Progenitor cell of endocrine pancreas (in vitro differentiated cells): ENCODE measurements at regions not wholly inside any gene's neighbourhood (a gene's known extent, or its start where the extent isn't known, plus 50 kb on each side); places are given as distances from the start of the nearest gene placed in this dataset.

Source experiments
- DNase-seq: peaks from one replicate; pipeline ENCODE4 v3.0.0; 2021; ENCODE audit warnings: low spot score; ENCODE audit not compliant: unreplicated experiment
- H3K27ac Mint-ChIP-seq: 2 replicates; pipeline ENCODE4 v1.8.0; 2021; ENCODE audit warnings: mild to moderate bottlenecking, moderate library complexity, mixed read lengths
- H3K27me3 Mint-ChIP-seq: 2 replicates; pipeline ENCODE4 v1.8.0; 2021; ENCODE audit warnings: mixed read lengths
- H3K36me3 Mint-ChIP-seq: 2 replicates; pipeline ENCODE4 v1.8.0; 2022; ENCODE audit warnings: mixed read lengths; ENCODE audit not compliant: insufficient read depth
- H3K4me1 Mint-ChIP-seq: 2 replicates; pipeline ENCODE4 v1.8.0; 2021; ENCODE audit warnings: low read depth, mixed read lengths
- H3K4me3 Mint-ChIP-seq: 2 replicates; pipeline ENCODE4 v1.8.0; 2021; ENCODE audit warnings: low read depth, mild to moderate bottlenecking, moderate library complexity, mixed read lengths
- H3K9me3 Mint-ChIP-seq: 2 replicates; pipeline ENCODE4 v1.8.0; 2021; ENCODE audit warnings: low read depth, mixed read lengths
- TF ChIP-seq, protein P1 (sequence below): fragments of 200-600 bp; sonication (generic); IDR thresholded peaks from one replicate; pipeline ENCODE4 v1.5.0; 2021; ENCODE audit warnings: antibody characterized with exemption, mild to moderate bottlenecking; ENCODE audit not compliant: unreplicated experiment

DNA sequence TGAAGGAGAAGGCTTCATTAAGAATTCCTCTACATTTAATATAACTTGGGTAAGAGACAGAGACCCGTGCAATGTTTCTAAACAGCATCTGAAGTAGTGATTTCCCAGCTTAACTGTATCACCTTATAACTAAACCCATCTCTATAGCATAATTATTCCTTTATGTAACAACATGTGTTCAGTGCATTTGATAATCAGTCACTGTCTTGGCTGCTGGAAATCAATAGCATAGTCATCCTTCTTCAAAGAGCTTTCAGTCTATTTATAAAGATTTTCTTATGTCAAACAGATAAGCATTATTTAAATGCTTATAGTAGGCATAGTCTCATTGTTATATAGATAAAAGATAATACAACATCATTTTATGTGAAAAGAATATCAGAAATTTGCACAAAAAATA lies 80.1 kb upstream of the TYRP1 start:
- no peaks in the 10 kb centered on the region for H3K36me3 Mint-ChIP-seq
- no peaks in the 10 kb centered on the region for H3K9me3 Mint-ChIP-seq
- no peak overlapping the region for H3K27ac Mint-ChIP-seq
- TF ChIP-seq, protein P1, sequence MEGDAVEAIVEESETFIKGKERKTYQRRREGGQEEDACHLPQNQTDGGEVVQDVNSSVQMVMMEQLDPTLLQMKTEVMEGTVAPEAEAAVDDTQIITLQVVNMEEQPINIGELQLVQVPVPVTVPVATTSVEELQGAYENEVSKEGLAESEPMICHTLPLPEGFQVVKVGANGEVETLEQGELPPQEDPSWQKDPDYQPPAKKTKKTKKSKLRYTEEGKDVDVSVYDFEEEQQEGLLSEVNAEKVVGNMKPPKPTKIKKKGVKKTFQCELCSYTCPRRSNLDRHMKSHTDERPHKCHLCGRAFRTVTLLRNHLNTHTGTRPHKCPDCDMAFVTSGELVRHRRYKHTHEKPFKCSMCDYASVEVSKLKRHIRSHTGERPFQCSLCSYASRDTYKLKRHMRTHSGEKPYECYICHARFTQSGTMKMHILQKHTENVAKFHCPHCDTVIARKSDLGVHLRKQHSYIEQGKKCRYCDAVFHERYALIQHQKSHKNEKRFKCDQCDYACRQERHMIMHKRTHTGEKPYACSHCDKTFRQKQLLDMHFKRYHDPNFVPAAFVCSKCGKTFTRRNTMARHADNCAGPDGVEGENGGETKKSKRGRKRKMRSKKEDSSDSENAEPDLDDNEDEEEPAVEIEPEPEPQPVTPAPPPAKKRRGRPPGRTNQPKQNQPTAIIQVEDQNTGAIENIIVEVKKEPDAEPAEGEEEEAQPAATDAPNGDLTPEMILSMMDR = no peak
- H3K27me3 Mint-ChIP-seq = no peaks in the 10 kb centered on the region
- DNase-seq = no peak
- H3K4me1 Mint-ChIP-seq = peaks cover 13% of the 10 kb centered on the region
- no peak overlapping the region for H3K4me3 Mint-ChIP-seq

DNA sequence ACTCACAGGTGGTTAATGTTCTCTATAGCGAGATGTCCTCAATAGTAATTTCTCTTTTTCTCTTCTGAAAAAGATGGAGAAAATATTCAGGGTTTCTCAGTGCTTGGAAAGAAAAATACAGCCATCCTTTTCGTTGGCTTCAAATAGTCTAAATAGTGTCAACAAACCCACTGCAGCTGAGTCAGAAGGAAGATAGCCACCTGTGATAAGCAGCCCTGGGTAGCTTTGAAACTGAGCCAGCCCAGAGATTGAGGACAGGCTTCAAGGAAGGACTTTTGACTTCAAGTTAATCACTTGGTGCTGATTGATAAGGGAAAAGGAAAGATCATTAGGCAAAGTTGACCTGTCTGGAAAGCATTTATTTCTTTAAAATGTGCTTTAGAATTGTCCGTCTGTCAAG lies 78.7 kb upstream of the TYRP1 start:
- TF ChIP-seq, protein P1 = no peak
- Mint-ChIP-seq H3K27ac (no peak overlapping the region), H3K27me3 (no peaks in the 10 kb centered on the region), H3K9me3 (no peaks in the 10 kb centered on the region), H3K4me1 (peaks cover 13% of the 10 kb centered on the region), H3K4me3 (no peak overlapping the region), H3K36me3 (no peaks in the 10 kb centered on the region)
- no peak for DNase-seq

DNA sequence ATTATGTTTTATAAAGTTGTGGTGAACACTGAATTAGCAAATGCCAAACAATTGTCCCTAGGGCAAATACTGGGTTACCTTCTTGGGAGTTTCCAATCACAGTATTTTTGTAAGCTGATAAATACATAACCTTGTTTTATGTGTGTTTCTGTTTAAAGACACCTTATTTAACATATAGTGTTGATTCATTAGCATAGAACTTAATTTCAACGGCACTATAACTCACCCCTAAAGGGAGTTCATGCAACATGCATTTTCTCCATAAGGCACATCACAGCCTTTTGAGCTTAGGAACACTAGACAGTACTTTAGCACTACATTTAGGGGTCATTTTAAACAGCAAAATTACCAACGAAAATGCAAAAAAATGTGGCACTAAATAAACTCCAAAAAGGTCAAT lies 74.2 kb upstream of the TYRP1 start:
- no peak for DNase-seq
- no peaks in the 10 kb centered on the region for H3K27me3 Mint-ChIP-seq
- no peak overlapping the region for H3K4me3 Mint-ChIP-seq
- no peaks in the 10 kb centered on the region for H3K9me3 Mint-ChIP-seq
- no peak overlapping the region for H3K27ac Mint-ChIP-seq
- no peaks in the 10 kb centered on the region for H3K36me3 Mint-ChIP-seq
- TF ChIP-seq, protein P1 = no peak
- peaks cover 13% of the 10 kb centered on the region for H3K4me1 Mint-ChIP-seq

DNA sequence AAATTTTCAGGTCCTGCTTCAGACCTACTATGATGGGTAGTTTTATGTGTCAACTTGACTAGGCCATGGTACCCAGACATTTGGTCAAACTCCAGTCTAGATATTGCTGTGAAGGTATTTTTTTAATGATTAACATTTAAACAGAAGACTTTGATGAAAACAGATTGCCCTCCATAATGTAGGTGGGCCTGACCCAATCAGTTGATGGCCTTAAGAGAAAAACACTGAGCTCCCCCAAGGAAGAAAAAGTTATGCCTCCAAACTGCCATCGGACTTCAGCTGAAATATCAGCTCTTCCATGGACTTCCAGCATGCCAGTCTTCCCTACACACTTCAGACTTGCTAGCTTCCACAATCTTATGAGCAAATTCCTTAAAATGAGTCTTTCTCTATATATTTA lies 67.3 kb upstream of the TYRP1 start:
- no peak for DNase-seq
- Mint-ChIP-seq H3K9me3 (peaks cover 2% of the 10 kb centered on the region), H3K4me1 (peaks cover 6% of the 10 kb centered on the region), H3K27me3 (no peaks in the 10 kb centered on the region), H3K27ac (no peak overlapping the region), H3K4me3 (no peak overlapping the region), H3K36me3 (no peaks in the 10 kb centered on the region)
- TF ChIP-seq, protein P1 = no peak

DNA sequence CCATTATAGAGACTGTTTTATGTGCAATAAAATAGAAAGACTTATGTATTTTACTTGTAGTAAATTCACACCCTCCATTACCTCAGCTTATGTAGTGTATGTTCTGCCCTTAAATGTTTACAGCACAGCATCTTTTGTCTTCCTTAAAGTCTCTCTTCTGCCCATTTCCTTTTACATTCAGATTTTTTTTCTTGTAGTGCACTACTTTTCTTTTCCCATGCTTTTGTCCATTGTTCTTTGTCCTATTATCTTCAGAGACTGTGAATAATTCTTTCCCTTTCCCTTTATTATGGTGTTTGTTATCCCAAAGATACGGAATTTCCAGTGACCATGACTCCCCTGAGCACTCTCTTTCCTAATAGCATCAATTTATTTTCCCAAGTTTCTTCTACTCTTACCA lies 66.1 kb upstream of the TYRP1 start:
- Mint-ChIP-seq H3K36me3 (no peaks in the 10 kb centered on the region), H3K9me3 (peaks cover 4% of the 10 kb centered on the region), H3K27me3 (no peaks in the 10 kb centered on the region), H3K4me3 (no peak overlapping the region), H3K27ac (no peak overlapping the region), H3K4me1 (peaks cover 12% of the 10 kb centered on the region)
- TF ChIP-seq, protein P1 = no peak
- DNase-seq = no peak

DNA sequence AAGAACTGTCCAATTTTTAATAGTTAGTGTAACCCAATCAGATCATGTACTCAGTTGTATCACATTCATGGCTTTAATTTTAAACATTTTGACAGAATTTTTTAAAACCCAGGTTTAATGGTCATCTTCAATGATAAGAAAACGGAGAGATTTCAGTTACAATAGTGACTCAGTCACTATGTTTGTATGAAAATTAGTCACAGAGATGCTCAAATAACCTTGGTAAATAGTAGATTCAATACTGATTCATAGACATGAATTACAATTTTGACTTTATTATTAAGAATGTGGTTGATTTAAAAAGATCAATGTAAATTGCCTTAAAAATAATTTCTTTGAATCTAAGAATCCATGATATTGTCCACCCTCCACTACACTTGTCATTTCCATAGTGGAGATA lies 64.6 kb upstream of the TYRP1 start:
- H3K27ac Mint-ChIP-seq = no peak overlapping the region
- H3K4me3 Mint-ChIP-seq = no peak overlapping the region
- TF ChIP-seq, protein P1 = no peak
- no peaks in the 10 kb centered on the region for H3K27me3 Mint-ChIP-seq
- no peaks in the 10 kb centered on the region for H3K36me3 Mint-ChIP-seq
- H3K9me3 Mint-ChIP-seq = peaks cover 4% of the 10 kb centered on the region
- no peak for DNase-seq
- H3K4me1 Mint-ChIP-seq = peaks cover 19% of the 10 kb centered on the region
